Central memory CD8-positive, alpha-beta T cell (primary cell): ENCODE measurements at regions not wholly inside any gene's neighbourhood (a gene's known extent, or its start where the extent isn't known, plus 50 kb on each side); places are given as distances from the start of the nearest gene placed in this dataset.

Source experiments
- ATAC-seq: fragments of 150-1000 bp; cut with Tn5 transposase; replicated peaks from 2 replicates; pipeline ENCODE4 v1.10.0; 2022; ENCODE audit warnings: mild to moderate bottlenecking, moderate FRiP score, moderate number of reproducible peaks; ENCODE audit not compliant: poor library complexity, severe bottlenecking; ENCODE audit errors: extremely low read depth
- DNase-seq, 2 donors: peaks; one replicate each; pipeline ENCODE4 v3.0.0; 2021; ENCODE audit warnings: low spot score in 2 of 2
- H3K27ac Mint-ChIP-seq: one replicate; pipeline ENCODE4 v1.8.0; 2022; ENCODE audit warnings: low read depth, mild to moderate bottlenecking, moderate library complexity, mixed read lengths
- H3K27me3 Mint-ChIP-seq: one replicate; pipeline ENCODE4 v1.8.0; 2022; ENCODE audit warnings: mixed read lengths
- H3K36me3 Mint-ChIP-seq: one replicate; pipeline ENCODE4 v1.8.0; 2022; ENCODE audit warnings: mild to moderate bottlenecking, moderate library complexity, mixed read lengths; ENCODE audit not compliant: insufficient read depth
- H3K4me1 Mint-ChIP-seq: one replicate; pipeline ENCODE4 v1.8.0; 2022; ENCODE audit warnings: mixed read lengths
- H3K4me3 Mint-ChIP-seq: one replicate; pipeline ENCODE4 v1.8.0; 2022; ENCODE audit warnings: mild to moderate bottlenecking, moderate library complexity, mixed read lengths
- H3K9me3 Mint-ChIP-seq: one replicate; pipeline ENCODE4 v1.8.0; 2022; ENCODE audit warnings: mixed read lengths

DNA sequence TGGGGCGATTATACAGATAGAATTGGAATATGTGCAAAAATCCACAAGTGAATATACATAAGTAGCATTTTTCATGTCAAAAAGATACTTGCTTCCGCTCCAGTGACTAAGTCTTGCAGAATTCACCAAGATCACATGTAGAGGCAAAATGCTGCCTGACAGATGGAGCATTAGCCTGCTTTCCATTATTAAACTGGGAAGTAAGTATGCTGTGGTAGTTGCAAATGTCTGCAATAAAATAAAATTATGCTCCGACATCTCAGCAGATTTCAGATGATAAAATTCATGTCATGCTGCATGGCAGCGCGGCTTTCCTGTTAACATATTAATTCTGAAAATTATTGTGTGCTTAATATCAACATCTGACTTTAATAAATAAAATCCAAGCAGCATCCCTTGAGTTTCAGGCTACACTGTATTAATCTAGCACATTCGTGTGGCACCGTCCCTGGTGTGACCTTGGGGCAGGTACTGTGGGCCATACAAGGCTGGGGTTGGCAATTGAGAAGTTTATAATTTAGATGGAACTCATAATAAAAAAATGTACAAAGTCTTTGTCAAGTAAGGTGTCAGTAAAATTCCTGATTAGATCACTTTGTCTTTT, 366.4 kb upstream of the ZP4 start:
- ATAC-seq (no peak), DNase-seq (no peak)
- Mint-ChIP-seq H3K36me3 (no peaks in the 10 kb centered on the region), H3K27ac (no peak overlapping the region), H3K4me3 (no peak overlapping the region), H3K9me3 (peaks cover 10% of the 10 kb centered on the region), H3K27me3 (no peaks in the 10 kb centered on the region), H3K4me1 (no peaks in the 10 kb centered on the region)

DNA sequence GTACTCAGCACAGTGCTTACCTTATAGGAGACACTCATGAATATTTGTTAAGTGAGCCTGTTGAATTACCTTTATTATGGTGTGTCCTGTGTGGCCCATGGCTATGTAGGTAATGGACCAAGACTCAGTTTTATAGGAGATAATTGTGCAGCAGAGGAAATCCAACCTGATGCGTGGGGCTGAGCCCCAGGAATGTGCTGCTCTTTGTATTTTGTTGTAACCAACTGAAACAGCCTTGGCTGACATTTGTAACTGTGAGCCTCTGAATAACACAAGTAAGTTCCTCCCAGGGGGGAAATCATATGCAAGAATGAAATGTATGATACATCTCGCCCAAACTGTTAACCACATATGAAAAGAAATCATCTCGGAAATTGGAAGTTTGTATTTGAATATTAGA, 364.2 kb upstream of the ZP4 start:
- H3K4me1 Mint-ChIP-seq = no peaks in the 10 kb centered on the region
- ATAC-seq (no peak), DNase-seq (no peak)
- H3K4me3 Mint-ChIP-seq = no peak overlapping the region
- H3K36me3 Mint-ChIP-seq = no peaks in the 10 kb centered on the region
- no peaks in the 10 kb centered on the region for H3K27me3 Mint-ChIP-seq
- H3K9me3 Mint-ChIP-seq = peaks cover 20% of the 10 kb centered on the region
- no peak overlapping the region for H3K27ac Mint-ChIP-seq

DNA sequence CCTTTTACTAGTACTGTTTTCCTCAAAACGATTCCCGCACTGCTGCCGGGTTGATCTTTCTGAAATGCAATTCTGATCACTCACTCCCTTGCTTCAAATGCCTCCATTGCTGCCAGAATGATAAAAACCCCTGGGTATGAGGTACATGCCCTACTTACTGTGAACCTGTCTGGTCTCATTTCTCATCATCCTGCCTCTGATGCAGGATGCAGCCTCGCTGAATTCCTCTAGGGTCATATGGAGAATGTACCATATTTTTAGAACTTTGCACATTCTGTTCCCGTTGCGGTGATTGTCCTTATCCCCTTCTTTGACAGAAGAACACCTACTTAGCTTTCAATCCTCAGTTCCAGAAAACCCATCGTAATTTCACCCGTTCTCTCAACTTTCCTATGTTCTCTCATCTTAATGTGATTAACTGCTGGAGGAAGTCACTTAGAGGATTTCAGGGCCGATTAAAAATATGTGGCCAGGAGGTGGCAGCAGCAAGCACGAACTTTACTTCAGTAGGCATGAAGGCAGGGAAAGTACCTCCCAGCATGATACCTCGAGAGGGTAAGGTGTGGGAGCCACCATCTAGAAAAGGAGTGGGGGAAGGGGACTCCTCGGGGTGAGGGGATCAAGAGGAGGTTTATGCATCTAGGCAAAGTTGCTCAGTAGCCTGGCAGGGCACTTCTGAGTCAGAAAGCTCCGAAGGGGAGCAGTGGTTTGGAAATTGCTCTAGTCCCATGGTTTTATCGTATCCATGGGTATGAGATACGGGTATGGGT, 361.5 kb upstream of the ZP4 start:
- Mint-ChIP-seq H3K27ac (no peak overlapping the region), H3K27me3 (no peaks in the 10 kb centered on the region), H3K4me1 (no peaks in the 10 kb centered on the region), H3K9me3 (peaks cover 20% of the 10 kb centered on the region), H3K36me3 (no peaks in the 10 kb centered on the region), H3K4me3 (no peak overlapping the region)
- DNase-seq (no peak), ATAC-seq (no peak)

DNA sequence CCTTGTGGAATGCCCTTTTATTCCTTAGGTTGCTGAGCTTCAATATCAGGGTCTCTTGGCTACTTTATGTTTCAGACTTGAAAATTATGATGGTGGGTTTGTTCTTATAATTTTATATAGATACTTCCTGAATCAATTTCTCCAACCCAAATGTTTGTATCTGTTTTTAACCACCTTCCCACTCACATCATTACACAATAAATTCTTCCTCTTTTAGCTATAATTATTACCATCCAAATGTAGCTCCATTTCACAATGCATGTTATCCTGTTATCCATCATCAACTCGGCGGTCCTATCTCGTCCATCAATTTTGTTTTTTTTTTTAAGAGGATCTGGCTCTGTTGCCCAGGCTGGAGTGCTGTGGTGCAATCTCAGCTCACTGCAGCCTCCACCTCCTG, 357.6 kb upstream of the ZP4 start:
- no peak for ATAC-seq
- H3K4me3 Mint-ChIP-seq = no peak overlapping the region
- H3K27me3 Mint-ChIP-seq = no peaks in the 10 kb centered on the region
- no peaks in the 10 kb centered on the region for H3K4me1 Mint-ChIP-seq
- DNase-seq = no peak
- no peak overlapping the region for H3K27ac Mint-ChIP-seq
- no peaks in the 10 kb centered on the region for H3K36me3 Mint-ChIP-seq
- H3K9me3 Mint-ChIP-seq = peaks cover 14% of the 10 kb centered on the region

DNA sequence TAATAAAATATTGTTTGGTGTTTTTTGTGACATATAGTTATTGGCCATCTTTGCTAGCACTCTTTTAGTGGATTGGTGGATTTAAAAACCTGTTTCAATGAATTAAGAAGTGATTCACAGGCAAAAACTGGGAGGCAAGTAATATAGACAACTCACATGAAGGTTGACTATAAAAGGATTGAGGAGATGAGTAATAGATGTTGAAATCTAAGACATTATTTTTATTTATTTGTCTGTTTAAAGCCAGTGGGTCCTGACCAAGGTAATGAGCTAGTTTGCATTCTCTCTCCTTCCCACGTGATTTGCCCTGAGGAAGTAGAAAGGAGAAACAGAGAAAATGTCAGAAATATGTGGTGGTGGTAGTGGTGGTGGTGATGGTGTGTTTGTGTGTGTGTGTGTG, 351.5 kb upstream of the ZP4 start:
- H3K9me3 Mint-ChIP-seq = peaks cover 22% of the 10 kb centered on the region
- no peaks in the 10 kb centered on the region for H3K4me1 Mint-ChIP-seq
- H3K27ac Mint-ChIP-seq = no peak overlapping the region
- H3K36me3 Mint-ChIP-seq = no peaks in the 10 kb centered on the region
- H3K27me3 Mint-ChIP-seq = no peaks in the 10 kb centered on the region
- ATAC-seq = no peak
- no peak overlapping the region for H3K4me3 Mint-ChIP-seq
- DNase-seq = no peak

DNA sequence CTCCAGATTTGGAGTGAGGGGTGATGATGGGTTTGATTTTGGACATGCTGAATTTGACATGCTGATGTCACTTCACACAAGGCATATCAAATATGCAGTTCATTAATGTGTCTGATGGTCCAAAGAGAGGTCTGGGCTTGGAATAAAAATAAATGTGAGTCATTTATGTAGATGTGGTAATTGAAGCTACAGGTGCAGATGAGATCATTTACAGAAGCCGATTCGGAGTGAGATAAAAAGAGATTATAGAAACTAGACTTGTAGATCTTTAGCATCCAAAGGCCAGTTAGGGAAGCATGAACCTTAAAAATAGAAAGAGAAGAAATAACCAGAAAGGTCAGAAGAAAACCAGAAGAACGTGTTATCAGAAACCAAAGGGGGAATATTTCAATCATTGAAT, 350.9 kb upstream of the ZP4 start:
- H3K36me3 Mint-ChIP-seq = no peaks in the 10 kb centered on the region
- DNase-seq = no peak
- H3K27me3 Mint-ChIP-seq = no peaks in the 10 kb centered on the region
- ATAC-seq = no peak
- H3K4me1 Mint-ChIP-seq = no peaks in the 10 kb centered on the region
- no peak overlapping the region for H3K4me3 Mint-ChIP-seq
- peaks cover 22% of the 10 kb centered on the region for H3K9me3 Mint-ChIP-seq
- H3K27ac Mint-ChIP-seq = no peak overlapping the region

DNA sequence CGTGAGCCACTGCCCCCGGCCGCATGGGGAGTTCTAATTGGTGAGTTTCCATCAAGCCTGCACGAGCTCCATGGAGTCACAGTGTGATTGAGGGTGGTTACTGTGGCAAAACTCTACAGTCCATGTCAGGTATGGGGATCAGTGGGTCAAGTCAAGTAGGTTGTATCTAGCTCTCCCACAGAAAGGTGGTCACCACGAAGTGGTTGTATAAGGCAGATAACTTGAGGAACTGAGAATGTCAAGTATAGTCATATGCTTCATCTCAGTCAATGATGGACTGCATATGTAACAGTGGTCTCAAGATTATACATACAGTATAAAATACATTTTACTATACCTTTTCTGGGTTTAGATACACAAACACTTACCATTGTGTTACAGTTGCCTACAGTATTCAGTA, 348.6 kb upstream of the ZP4 start:
- H3K4me1 Mint-ChIP-seq = no peaks in the 10 kb centered on the region
- no peak overlapping the region for H3K4me3 Mint-ChIP-seq
- no peaks in the 10 kb centered on the region for H3K36me3 Mint-ChIP-seq
- ATAC-seq (no peak), DNase-seq (no peak)
- peaks cover 28% of the 10 kb centered on the region for H3K9me3 Mint-ChIP-seq
- H3K27ac Mint-ChIP-seq = no peak overlapping the region
- no peaks in the 10 kb centered on the region for H3K27me3 Mint-ChIP-seq

DNA sequence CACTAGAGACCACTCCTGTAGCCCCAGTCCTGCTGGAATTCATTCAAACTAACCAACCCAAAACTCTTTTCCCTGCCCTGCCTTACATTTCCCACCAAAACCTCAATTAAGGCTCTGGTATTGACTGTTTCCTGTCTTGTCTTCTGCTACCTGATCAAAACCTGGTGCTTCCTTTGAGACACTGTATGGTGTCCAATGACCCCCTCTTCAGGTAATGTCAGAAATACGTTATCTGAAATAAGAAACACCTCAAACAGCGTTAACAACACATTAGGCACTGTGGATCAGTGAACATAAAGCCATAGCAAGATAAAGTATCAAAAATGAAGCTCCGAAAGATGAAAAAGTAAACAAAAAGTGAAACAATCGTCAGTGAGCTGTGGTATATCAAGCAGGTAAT, 343.2 kb upstream of the ZP4 start:
- no peaks in the 10 kb centered on the region for H3K36me3 Mint-ChIP-seq
- H3K9me3 Mint-ChIP-seq = peaks cover 28% of the 10 kb centered on the region
- ATAC-seq (no peak), DNase-seq (no peak)
- H3K27ac Mint-ChIP-seq = no peak overlapping the region
- no peaks in the 10 kb centered on the region for H3K27me3 Mint-ChIP-seq
- H3K4me3 Mint-ChIP-seq = no peak overlapping the region
- no peaks in the 10 kb centered on the region for H3K4me1 Mint-ChIP-seq

DNA sequence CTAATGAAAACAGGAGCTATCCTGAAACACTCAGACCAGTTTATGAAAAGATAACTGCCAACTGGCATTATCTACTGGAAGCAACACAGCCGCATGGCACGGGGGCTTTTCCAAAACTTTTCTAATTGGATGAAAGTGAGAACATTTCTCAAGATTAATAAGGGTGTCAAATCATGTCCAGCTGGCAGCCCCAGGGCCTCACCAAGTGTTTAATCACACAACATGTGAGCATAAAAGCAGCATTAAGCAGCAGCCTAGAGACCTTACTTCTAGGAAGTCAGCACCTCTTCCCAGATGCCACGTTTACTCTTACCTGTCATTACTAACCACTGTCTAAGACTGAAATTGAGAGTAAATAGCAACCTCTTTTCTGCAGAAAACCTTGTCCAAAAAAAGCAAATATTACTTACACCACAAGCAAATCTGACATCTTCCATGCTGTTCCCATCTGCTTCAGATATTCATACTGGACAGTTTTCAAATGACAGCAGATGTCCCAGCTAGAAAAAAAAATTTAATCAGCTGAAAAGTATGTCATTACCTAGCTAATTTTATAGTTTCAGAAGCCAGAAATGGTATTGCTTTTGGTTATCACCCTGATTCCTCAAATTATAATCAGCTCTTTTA, 341.5 kb upstream of the ZP4 start:
- ATAC-seq (no peak), DNase-seq (no peak)
- H3K27ac Mint-ChIP-seq = no peak overlapping the region
- H3K4me1 Mint-ChIP-seq = no peaks in the 10 kb centered on the region
- no peaks in the 10 kb centered on the region for H3K36me3 Mint-ChIP-seq
- H3K4me3 Mint-ChIP-seq = no peak overlapping the region
- H3K9me3 Mint-ChIP-seq = peaks cover 16% of the 10 kb centered on the region
- H3K27me3 Mint-ChIP-seq = no peaks in the 10 kb centered on the region

DNA sequence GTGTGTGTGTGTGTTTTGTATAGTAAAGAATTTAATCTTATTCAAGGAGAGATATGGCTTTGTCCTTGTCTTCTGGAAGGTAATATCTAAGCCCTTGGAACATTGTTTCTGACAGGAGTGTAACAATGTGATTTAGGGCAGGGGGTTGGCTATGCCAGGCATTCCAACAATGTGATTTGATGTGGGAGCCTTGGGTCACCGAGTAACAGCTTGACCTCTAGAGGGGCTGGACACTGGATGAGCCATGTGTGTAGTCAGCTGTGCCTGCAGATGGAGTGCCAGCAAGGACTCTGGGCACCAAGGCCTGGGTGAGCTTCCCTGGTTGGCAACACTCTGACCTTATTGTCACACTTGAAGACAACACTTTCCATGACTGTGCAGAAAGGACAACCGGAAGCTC, 336.1 kb upstream of the ZP4 start:
- no peaks in the 10 kb centered on the region for H3K4me1 Mint-ChIP-seq
- H3K36me3 Mint-ChIP-seq = no peaks in the 10 kb centered on the region
- no peak overlapping the region for H3K27ac Mint-ChIP-seq
- H3K27me3 Mint-ChIP-seq = no peaks in the 10 kb centered on the region
- H3K4me3 Mint-ChIP-seq = no peak overlapping the region
- ATAC-seq (no peak), DNase-seq (no peak)
- H3K9me3 Mint-ChIP-seq = peaks cover 16% of the 10 kb centered on the region

DNA sequence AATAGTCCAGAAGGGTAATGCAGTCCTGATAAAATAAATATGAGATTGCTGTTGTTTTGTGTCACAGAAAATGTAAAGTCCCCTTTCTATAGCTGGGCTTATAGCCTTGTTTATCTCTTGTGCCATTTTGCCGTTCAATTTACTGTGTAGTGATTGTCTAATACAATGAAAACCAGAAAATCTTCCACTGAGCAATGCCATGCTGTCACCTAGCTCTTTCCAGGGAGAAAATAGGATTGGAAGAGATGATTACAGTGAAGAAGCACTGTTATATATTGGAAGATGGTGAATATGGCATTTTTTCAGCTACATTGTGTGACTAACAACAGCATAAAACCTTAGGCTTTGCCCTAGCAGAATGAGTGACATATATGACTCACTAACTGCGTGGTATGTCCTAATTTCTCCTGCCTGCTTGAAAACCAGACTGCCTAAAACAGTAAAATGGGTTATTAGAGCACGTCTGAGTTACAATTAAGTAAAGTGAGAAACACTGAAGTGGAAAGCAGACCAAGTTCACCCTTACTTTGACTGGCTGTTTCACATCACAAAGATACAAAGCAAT, 332.4 kb upstream of the ZP4 start:
- no peaks in the 10 kb centered on the region for H3K27me3 Mint-ChIP-seq
- no peaks in the 10 kb centered on the region for H3K4me1 Mint-ChIP-seq
- ATAC-seq (no peak), DNase-seq (no peak)
- H3K36me3 Mint-ChIP-seq = no peaks in the 10 kb centered on the region
- no peak overlapping the region for H3K4me3 Mint-ChIP-seq
- H3K27ac Mint-ChIP-seq = no peak overlapping the region
- peaks cover 15% of the 10 kb centered on the region for H3K9me3 Mint-ChIP-seq

DNA sequence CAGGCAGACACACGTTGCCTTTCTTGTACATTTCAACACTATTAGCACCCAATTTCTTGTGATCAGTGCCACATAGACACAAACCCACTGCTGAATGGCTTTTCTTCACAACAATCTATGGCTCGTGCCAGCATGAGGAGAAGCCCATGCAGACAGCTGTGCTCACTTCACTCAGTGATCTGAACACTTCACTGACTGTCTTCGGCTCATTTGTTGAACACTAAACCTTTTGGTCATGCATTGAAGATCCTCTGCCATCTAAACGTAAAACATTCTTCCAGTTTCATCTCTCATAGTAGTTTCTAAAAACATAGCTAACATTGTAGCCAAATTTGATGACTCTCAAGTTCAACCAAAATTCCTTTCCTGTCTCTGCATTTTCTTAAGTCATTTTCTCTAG, 331.0 kb upstream of the ZP4 start:
- DNase-seq (no peak), ATAC-seq (no peak)
- Mint-ChIP-seq H3K9me3 (peaks cover 19% of the 10 kb centered on the region), H3K27me3 (no peaks in the 10 kb centered on the region), H3K4me1 (no peaks in the 10 kb centered on the region), H3K36me3 (no peaks in the 10 kb centered on the region), H3K4me3 (no peak overlapping the region), H3K27ac (no peak overlapping the region)

DNA sequence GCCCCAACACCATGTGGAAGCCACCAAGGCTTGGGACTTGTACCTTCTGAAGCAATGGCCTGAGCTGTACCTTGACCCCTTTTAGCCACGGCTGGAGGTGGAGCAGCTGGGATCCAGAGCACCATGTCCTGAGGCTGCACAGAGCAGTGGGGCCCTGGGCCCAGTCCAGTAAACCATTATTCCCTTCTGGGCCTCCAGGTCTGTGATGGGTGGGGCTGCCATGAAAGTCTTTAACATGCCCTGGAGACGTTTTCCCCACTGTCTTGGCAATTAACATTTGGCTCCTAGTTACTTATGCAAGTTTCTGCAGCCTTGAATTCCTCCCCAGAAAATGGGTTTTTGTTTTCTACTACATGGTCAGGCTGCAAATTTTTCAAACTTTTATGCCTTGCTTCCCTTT, 323.7 kb upstream of the ZP4 start:
- Mint-ChIP-seq H3K27ac (no peak overlapping the region), H3K9me3 (peaks cover 14% of the 10 kb centered on the region), H3K4me3 (no peak overlapping the region), H3K4me1 (no peaks in the 10 kb centered on the region), H3K36me3 (no peaks in the 10 kb centered on the region), H3K27me3 (no peaks in the 10 kb centered on the region)
- DNase-seq (no peak), ATAC-seq (no peak)
